ENCODE measurements at regions not wholly inside any gene's neighbourhood (a gene's known extent, or its start where the extent isn't known, plus 50 kb on each side); places are given as distances from the start of the nearest gene placed in this dataset.

DNA sequence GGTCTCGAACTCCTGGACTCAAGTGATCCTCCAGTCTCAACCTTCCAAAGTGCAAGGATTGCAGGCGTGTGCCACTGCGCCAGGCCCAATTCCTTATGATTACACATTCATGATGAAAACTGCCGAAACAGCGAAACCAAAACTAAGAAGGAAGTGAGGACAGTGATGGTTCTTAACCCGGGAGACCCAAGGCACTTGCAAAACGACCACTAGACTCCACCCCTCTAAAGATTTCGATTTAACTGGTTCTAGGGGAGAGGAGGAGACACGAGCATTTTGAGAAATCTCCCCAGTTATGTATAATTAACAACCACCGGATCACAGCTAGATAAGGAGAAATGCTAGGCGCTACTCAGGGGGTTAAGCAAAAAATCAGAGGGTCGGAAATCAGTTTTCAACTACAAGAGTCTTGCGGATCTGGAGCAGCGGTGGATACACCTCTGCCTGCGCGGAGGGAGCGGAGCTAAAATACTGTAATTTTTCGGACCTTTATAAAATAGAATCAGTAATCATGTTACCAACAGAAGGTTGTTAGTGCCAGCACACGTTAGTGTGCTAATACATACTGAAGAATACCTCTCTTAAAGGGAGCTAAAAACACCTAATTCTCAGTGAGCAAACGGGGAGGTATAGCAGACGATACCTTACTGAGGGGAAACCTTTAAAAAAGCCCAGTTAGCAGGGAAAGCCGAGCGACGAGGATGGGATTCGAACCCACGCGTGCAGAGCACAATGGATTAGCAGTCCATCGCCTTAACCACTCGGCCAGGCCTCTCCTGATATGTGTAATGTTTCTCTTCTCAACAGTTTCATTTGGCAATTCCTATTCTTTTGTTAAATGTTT, 60.0 kb upstream of the BTN3A2 start (continued):
- no peak for TF ChIP-seq NR3C1 (IDR thresholded peaks at IDR 0.05)
- no peak for TF ChIP-seq EHMT2 (IDR thresholded peaks at IDR 0.05; ENCODE audit: low read depth)
- TF ChIP-seq MAFK (IDR thresholded peaks at IDR 0.05; ENCODE audit: partially characterized antibody) = peak; percentile 89
- no peak for TF ChIP-seq NPAS2 (CRISPR knock-in tag; IDR thresholded peaks at IDR 0.05; ENCODE audit: borderline replicate concordance)
- TF ChIP-seq CHD2 (IDR thresholded peaks at IDR 0.05; ENCODE audit: low read length, partially characterized antibody) = no peak
- 0 out of 5 replicates have a peak, but pooled peaks of 1 of the 2 experiments have one; percentile 28 for TF ChIP-seq JUN (IDR thresholded peaks at IDR 0.05)
- TF ChIP-seq BHLHE40 (IDR thresholded peaks at IDR 0.05; ENCODE audit: low read depth, low read length) = no peak
- TF ChIP-seq, protein P1, sequence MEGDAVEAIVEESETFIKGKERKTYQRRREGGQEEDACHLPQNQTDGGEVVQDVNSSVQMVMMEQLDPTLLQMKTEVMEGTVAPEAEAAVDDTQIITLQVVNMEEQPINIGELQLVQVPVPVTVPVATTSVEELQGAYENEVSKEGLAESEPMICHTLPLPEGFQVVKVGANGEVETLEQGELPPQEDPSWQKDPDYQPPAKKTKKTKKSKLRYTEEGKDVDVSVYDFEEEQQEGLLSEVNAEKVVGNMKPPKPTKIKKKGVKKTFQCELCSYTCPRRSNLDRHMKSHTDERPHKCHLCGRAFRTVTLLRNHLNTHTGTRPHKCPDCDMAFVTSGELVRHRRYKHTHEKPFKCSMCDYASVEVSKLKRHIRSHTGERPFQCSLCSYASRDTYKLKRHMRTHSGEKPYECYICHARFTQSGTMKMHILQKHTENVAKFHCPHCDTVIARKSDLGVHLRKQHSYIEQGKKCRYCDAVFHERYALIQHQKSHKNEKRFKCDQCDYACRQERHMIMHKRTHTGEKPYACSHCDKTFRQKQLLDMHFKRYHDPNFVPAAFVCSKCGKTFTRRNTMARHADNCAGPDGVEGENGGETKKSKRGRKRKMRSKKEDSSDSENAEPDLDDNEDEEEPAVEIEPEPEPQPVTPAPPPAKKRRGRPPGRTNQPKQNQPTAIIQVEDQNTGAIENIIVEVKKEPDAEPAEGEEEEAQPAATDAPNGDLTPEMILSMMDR (IDR thresholded peaks at IDR 0.05) = no peak
- TF ChIP-seq ESRRA (IDR thresholded peaks at IDR 0.05; ENCODE audit: borderline replicate concordance, low read length) = no peak
- TF ChIP-seq JUNB (IDR thresholded peaks at IDR 0.05) = no peak
- TF ChIP-seq TP53 (CRISPR knock-in tag; IDR thresholded peaks at IDR 0.05) = no peak
- no peak for TF ChIP-seq CHD4 (IDR thresholded peaks at IDR 0.05; ENCODE audit: borderline replicate concordance)
- TF ChIP-seq, protein P2, sequence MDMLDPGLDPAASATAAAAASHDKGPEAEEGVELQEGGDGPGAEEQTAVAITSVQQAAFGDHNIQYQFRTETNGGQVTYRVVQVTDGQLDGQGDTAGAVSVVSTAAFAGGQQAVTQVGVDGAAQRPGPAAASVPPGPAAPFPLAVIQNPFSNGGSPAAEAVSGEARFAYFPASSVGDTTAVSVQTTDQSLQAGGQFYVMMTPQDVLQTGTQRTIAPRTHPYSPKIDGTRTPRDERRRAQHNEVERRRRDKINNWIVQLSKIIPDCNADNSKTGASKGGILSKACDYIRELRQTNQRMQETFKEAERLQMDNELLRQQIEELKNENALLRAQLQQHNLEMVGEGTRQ (IDR thresholded peaks at IDR 0.05) = no peak
- no peak for TF ChIP-seq RFX5 (IDR thresholded peaks at IDR 0.05)
- no peak for TF ChIP-seq SMC3 (IDR thresholded peaks at IDR 0.05)
- TF ChIP-seq PHF8 (IDR thresholded peaks at IDR 0.05; ENCODE audit: borderline replicate concordance, low read depth) = no peak
- TF ChIP-seq HDAC2 (IDR thresholded peaks at IDR 0.05) = no peak

DNA sequence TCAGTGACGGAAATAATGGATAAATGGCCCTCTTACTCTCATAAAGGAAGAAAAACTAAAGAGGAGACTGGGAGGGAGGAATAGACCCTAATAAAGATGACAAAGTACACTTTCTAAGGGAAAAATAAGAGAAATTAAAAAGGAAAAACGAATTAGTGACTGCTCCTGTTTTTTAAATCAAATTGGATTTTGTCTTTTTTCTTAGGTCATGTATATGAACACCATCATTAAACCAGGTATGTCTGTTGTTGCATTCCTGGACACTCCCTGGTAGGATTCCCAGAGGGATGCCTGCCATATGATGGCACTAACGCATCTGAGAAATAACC, 59.4 kb upstream of the BTN3A2 start:
- FAIRE-seq = no peak
- Histone ChIP-seq H3K4me1 (peaks cover 21% of the 10 kb centered on the region), H3K4me2 (peak overlapping the region; percentile 78), H3K4me3 (peak overlapping the region; percentile 23; the same call in 2 of the 3 replicates), H3K9me3 (no peaks in the 10 kb centered on the region), H3K27ac (peak overlapping the region; percentile 67 to 74)
- ATAC-seq = no peak
- ChIA-PET POLR2A (interaction anchor here (0.8 to 1.3 kb wide), 3 partner anchors 10 to 72 kb away, joined by 3 to 5 read pairs (median 4); a partner anchor contains a TSS), CTCF (no interaction called here)
- DNase-seq (ENCODE audit: low read depth in 1 of 2, low spot score in 1 of 2) = no peak
- WGBS (ENCODE audit: missing lambda C conversion rate) = 21% methylated on average over 3 of the region's 3 CpGs
- no peak for TF ChIP-seq ZNF302 (CRISPR knock-in tag; IDR thresholded peaks at IDR 0.05)
- TF ChIP-seq, protein P2 (IDR thresholded peaks at IDR 0.05) = no peak
- no peak for TF ChIP-seq EHF (CRISPR knock-in tag; IDR thresholded peaks at IDR 0.05)
- TF ChIP-seq HEYL (CRISPR knock-in tag; IDR thresholded peaks at IDR 0.05) = no peak
- TF ChIP-seq POLR2AphosphoS2 (conservative IDR thresholded peaks at IDR 0.05; ENCODE audit: low read length) = no peak
- TF ChIP-seq TFCP2L1 (CRISPR knock-in tag; IDR thresholded peaks at IDR 0.05) = no peak
- TF ChIP-seq HOXB5 (CRISPR knock-in tag; IDR thresholded peaks at IDR 0.05) = no peak
- TF ChIP-seq, protein P3, sequence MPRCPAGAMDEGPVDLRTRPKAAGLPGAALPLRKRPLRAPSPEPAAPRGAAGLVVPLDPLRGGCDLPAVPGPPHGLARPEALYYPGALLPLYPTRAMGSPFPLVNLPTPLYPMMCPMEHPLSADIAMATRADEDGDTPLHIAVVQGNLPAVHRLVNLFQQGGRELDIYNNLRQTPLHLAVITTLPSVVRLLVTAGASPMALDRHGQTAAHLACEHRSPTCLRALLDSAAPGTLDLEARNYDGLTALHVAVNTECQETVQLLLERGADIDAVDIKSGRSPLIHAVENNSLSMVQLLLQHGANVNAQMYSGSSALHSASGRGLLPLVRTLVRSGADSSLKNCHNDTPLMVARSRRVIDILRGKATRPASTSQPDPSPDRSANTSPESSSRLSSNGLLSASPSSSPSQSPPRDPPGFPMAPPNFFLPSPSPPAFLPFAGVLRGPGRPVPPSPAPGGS (IDR thresholded peaks at IDR 0.05) = no peak
- no peak for TF ChIP-seq FOSB (CRISPR knock-in tag; IDR thresholded peaks at IDR 0.05)

All from A549 (cell line).